ENCODE measurements at regions not wholly inside any gene's neighbourhood (a gene's known extent, or its start where the extent isn't known, plus 50 kb on each side); places are given as distances from the start of the nearest gene placed in this dataset.

DNA sequence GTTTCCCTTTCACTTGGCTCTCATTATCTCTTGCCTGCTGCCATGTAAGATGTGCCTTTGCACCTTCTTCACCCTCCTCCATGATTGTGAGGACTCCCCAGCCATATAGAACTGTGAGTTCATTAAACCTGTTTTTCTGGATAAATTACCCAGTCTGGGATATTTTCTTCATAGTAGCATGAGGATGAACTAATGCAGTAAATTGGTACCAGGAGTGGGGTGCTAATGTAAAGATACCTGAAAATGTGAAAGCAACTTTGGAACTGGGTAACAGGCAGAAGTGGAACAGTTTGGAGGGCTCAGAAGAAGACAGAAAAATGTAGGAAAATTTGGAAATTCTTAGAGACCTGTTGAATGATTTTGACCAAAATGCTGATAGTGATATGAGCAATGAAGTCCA is 487.4 kb downstream of the LMO7 start:
- Histone ChIP-seq H3K4me3 (ENCODE audit: low read length) (no peak overlapping the region), H3K4me1 (ENCODE audit: insufficient read depth, low read length) (no peaks in the 10 kb centered on the region), H3K27ac (ENCODE audit: low read depth, low read length) (no peak overlapping the region), H3K27me3 (ENCODE audit: insufficient read depth, low read length, poor library complexity, severe bottlenecking) (no peaks in the 10 kb centered on the region), H3K36me3 (ENCODE audit: insufficient read depth, low read length) (no peaks in the 10 kb centered on the region), H3K9me3 (ENCODE audit: low read length) (no peaks in the 10 kb centered on the region)
- H3K36me3 Mint-ChIP-seq: no peaks in the 10 kb centered on the region
- H3K4me3 Mint-ChIP-seq: no peak overlapping the region
- no peaks in the 10 kb centered on the region for H3K27me3 Mint-ChIP-seq
- H3K27ac Mint-ChIP-seq: no peak overlapping the region
- peaks cover 15 to 32% (median 29%) of the 10 kb centered on the region in 5 donors for H3K9me3 Mint-ChIP-seq
- no peak for DNase-seq
- ChIA-PET CTCF (no interaction called here), POLR2A (no interaction called here)
- no peaks in the 10 kb centered on the region for H3K4me1 Mint-ChIP-seq

DNA sequence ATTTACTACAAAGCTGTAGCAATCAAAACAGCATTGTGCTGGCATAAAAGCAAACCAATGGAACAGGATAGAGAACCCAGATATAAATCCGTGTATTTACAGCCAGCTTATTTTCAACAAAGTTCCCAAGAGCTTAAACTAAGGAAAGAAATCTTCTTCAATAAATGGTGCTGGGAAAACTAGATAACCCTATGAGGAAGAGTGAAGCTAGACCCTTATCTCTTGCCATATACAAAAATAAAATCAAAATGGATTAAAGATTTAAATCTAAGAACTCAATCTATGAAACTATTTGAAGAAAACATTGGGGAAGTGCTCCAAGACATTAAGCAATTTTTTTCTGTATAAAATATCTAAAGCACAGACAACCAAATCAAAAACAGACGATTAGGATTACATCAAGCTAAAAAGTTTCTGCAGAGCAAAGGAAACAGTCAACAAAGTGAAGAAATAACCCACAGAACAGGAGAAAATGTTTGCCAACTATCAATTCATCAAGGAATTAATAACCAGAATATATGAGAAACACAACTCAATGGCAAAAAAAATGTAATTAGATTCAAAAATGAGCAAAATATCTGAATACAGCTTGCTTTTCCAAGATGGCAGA is 480.7 kb downstream of the LMO7 start:
- H3K4me1 Mint-ChIP-seq: no peaks in the 10 kb centered on the region
- no peaks in the 10 kb centered on the region for H3K27me3 Mint-ChIP-seq
- H3K9me3 ChIP-seq (ENCODE audit: low read length): no peaks in the 10 kb centered on the region
- CTCF ChIA-PET: no interaction called here
- H3K4me1 ChIP-seq (ENCODE audit: insufficient read depth, low read length): no peaks in the 10 kb centered on the region
- DNase-seq: no peak
- H3K4me3 Mint-ChIP-seq: no peak overlapping the region
- no peak overlapping the region for H3K27ac Mint-ChIP-seq
- H3K27ac ChIP-seq (ENCODE audit: low read depth, low read length): no peak overlapping the region
- H3K9me3 Mint-ChIP-seq: peaks cover 4 to 13% (median 11%) of the 10 kb centered on the region in 5 donors
- H3K36me3 Mint-ChIP-seq: no peaks in the 10 kb centered on the region
- H3K36me3 ChIP-seq (ENCODE audit: insufficient read depth, low read length): no peaks in the 10 kb centered on the region
- POLR2A ChIA-PET: no interaction called here
- H3K4me3 ChIP-seq (ENCODE audit: low read length): no peak overlapping the region
- H3K27me3 ChIP-seq (ENCODE audit: insufficient read depth, low read length, poor library complexity, severe bottlenecking): no peaks in the 10 kb centered on the region

DNA sequence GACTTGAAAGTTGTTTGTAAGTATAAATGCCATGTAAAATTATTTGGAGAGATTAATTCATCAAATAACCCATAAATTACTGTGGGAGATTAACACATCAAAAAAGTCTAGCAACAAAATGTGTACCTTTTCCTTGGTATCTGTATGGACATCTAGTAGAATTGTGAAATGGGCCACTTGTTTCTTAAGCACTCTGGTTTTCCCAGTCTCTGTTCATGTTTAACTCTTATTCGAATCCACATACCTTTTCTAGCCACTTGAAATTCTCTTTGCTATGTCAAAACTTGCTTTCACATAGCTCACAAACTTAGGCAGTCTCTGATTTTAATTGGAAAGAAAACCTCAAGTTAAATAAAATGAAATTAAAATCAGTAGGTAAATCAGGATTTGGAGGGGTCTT is 470.6 kb downstream of the LMO7 start:
- H3K27ac ChIP-seq (ENCODE audit: low read depth, low read length): no peak overlapping the region
- H3K36me3 ChIP-seq (ENCODE audit: insufficient read depth, low read length): no peaks in the 10 kb centered on the region
- H3K36me3 Mint-ChIP-seq: no peaks in the 10 kb centered on the region
- no peaks in the 10 kb centered on the region for H3K4me1 ChIP-seq (ENCODE audit: insufficient read depth, low read length)
- H3K27me3 ChIP-seq (ENCODE audit: insufficient read depth, low read length, poor library complexity, severe bottlenecking): no peaks in the 10 kb centered on the region
- H3K9me3 ChIP-seq (ENCODE audit: low read length): no peaks in the 10 kb centered on the region
- ChIA-PET CTCF (no interaction called here), POLR2A (no interaction called here)
- no peak for DNase-seq
- no peaks in the 10 kb centered on the region for H3K4me1 Mint-ChIP-seq
- peaks cover 0 to 14% (median 5%) of the 10 kb centered on the region in 5 donors for H3K9me3 Mint-ChIP-seq
- H3K4me3 Mint-ChIP-seq: no peak overlapping the region
- no peaks in the 10 kb centered on the region for H3K27me3 Mint-ChIP-seq
- H3K27ac Mint-ChIP-seq: no peak overlapping the region
- no peak overlapping the region for H3K4me3 ChIP-seq (ENCODE audit: low read length)

DNA sequence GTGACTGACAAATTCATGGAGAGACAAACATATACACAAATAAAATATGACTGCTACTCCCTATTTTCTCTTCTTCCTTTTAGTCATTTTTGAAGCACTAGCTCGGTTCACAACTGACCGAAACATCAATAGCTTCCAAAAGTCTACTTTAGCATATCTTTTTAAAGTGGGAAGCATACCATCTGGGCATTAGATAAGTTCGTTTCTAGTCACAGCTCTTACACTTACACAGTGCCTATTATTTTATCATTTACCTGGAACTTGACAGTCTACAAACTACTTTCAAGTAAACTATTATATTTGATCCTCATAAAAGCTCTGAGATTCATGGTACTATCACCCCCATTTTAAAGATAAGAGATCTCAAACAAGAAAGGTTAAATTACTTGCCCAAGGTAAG is 458.5 kb downstream of the LMO7 start:
- no peaks in the 10 kb centered on the region for H3K27me3 ChIP-seq (ENCODE audit: insufficient read depth, low read length, poor library complexity, severe bottlenecking)
- no peak for DNase-seq
- CTCF ChIA-PET: interaction anchor here (0.7 kb wide), 1 partner anchor 16 kb away, joined by 3 read pairs; no protein-coding TSS in a partner anchor
- Mint-ChIP-seq H3K4me3 (no peak overlapping the region), H3K9me3 (peaks cover 0 to 11% (median 2%) of the 10 kb centered on the region in 5 donors), H3K27me3 (no peaks in the 10 kb centered on the region), H3K4me1 (no peaks in the 10 kb centered on the region), H3K27ac (no peak overlapping the region), H3K36me3 (no peaks in the 10 kb centered on the region)
- POLR2A ChIA-PET: no interaction called here
- no peaks in the 10 kb centered on the region for H3K36me3 ChIP-seq (ENCODE audit: insufficient read depth, low read length)
- no peak overlapping the region for H3K4me3 ChIP-seq (ENCODE audit: low read length)
- no peaks in the 10 kb centered on the region for H3K4me1 ChIP-seq (ENCODE audit: insufficient read depth, low read length)
- H3K27ac ChIP-seq (ENCODE audit: low read depth, low read length): no peak overlapping the region
- H3K9me3 ChIP-seq (ENCODE audit: low read length): no peaks in the 10 kb centered on the region

DNA sequence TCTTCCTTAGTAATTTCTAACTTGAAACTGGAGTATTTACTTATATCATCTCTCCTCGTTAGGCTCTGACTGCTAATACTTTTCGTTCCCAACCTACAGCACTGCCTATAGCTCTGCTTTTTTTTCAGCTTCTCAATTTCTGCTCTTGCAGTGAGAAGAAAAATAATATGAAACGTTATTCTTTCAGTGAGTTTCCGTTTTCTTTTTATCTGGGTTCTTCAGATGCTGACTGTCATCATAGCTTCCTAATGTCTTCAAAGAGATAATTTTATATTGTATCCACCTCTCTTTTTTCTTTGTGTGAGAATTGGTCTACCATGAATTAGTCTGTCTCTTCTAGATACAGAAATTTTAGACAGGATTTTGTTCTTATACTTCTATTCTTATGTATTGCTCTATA is 454.9 kb downstream of the LMO7 start:
- H3K4me3 Mint-ChIP-seq: no peak overlapping the region
- peaks cover 4 to 20% (median 12%) of the 10 kb centered on the region in 5 donors for H3K9me3 Mint-ChIP-seq
- CTCF ChIA-PET: no interaction called here
- Histone ChIP-seq H3K4me3 (ENCODE audit: low read length) (no peak overlapping the region), H3K4me1 (ENCODE audit: insufficient read depth, low read length) (no peaks in the 10 kb centered on the region), H3K36me3 (ENCODE audit: insufficient read depth, low read length) (no peaks in the 10 kb centered on the region), H3K9me3 (ENCODE audit: low read length) (no peaks in the 10 kb centered on the region), H3K27me3 (ENCODE audit: insufficient read depth, low read length, poor library complexity, severe bottlenecking) (no peaks in the 10 kb centered on the region), H3K27ac (ENCODE audit: low read depth, low read length) (no peak overlapping the region)
- no peaks in the 10 kb centered on the region for H3K36me3 Mint-ChIP-seq
- DNase-seq: no peak
- no peak overlapping the region for H3K27ac Mint-ChIP-seq
- H3K4me1 Mint-ChIP-seq: no peaks in the 10 kb centered on the region
- POLR2A ChIA-PET: interaction anchor here (0.6 kb wide), 1 partner anchor 203 kb away, joined by 3 read pairs; no protein-coding TSS in a partner anchor
- H3K27me3 Mint-ChIP-seq: no peaks in the 10 kb centered on the region

DNA sequence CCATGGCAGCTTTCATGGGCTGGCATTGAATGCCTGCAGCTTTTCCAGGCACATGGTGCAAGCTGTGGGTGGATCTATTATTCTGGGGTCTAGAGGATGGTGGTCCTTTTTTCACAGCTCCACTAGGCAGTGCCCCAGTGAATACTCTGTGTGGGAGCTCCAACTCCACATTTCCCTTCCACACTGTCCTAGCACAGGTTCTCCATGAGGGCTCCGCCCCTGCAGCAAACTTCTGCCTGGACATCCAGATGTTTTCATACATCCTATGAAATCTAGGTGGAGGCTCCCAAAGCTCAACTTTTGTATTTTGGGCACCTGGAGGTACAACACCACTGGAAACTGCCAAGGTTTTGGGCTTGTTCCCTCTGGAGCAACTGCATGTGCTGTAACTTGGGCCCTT is 450.6 kb downstream of the LMO7 start:
- POLR2A ChIA-PET: no interaction called here
- no peak overlapping the region for H3K4me3 ChIP-seq (ENCODE audit: low read length)
- Mint-ChIP-seq H3K36me3 (no peaks in the 10 kb centered on the region), H3K27ac (no peak overlapping the region), H3K4me3 (no peak overlapping the region), H3K4me1 (no peaks in the 10 kb centered on the region), H3K27me3 (no peaks in the 10 kb centered on the region), H3K9me3 (peaks cover 4 to 29% (median 9%) of the 10 kb centered on the region in 5 donors)
- DNase-seq: no peak
- CTCF ChIA-PET: no interaction called here
- H3K27me3 ChIP-seq (ENCODE audit: insufficient read depth, low read length, poor library complexity, severe bottlenecking): no peaks in the 10 kb centered on the region
- no peaks in the 10 kb centered on the region for H3K36me3 ChIP-seq (ENCODE audit: insufficient read depth, low read length)
- H3K9me3 ChIP-seq (ENCODE audit: low read length): no peaks in the 10 kb centered on the region
- H3K4me1 ChIP-seq (ENCODE audit: insufficient read depth, low read length): no peaks in the 10 kb centered on the region
- H3K27ac ChIP-seq (ENCODE audit: low read depth, low read length): no peak overlapping the region

DNA sequence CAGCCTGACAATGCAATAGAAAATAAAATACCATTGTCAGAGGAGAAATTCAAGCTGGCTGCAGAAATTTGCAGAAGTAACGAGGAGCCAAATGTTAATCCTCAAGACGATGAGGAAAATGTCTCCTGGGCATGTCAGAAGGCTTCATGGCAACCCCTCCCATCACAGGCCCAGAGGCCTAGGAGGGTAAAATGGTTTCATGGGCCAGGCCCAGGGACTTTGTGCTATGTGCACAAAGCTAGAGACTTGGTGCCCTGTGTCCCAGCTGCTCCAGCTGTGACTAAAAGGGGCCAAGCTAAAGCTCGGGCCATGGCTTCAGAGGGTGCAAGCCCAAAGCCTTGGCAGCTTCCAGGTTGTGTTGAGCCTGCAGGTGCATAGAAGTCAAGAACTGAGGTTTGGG is 431.7 kb downstream of the LMO7 start:
- Histone ChIP-seq H3K9me3 (ENCODE audit: low read length) (no peaks in the 10 kb centered on the region), H3K4me3 (ENCODE audit: low read length) (no peak overlapping the region), H3K27me3 (ENCODE audit: insufficient read depth, low read length, poor library complexity, severe bottlenecking) (no peaks in the 10 kb centered on the region), H3K27ac (ENCODE audit: low read depth, low read length) (no peak overlapping the region), H3K36me3 (ENCODE audit: insufficient read depth, low read length) (no peaks in the 10 kb centered on the region), H3K4me1 (ENCODE audit: insufficient read depth, low read length) (no peaks in the 10 kb centered on the region)
- H3K4me1 Mint-ChIP-seq: no peaks in the 10 kb centered on the region
- peaks cover 11 to 14% (median 12%) of the 10 kb centered on the region in 5 donors for H3K9me3 Mint-ChIP-seq
- ChIA-PET CTCF (no interaction called here), POLR2A (no interaction called here)
- H3K27ac Mint-ChIP-seq: no peak overlapping the region
- H3K4me3 Mint-ChIP-seq: no peak overlapping the region
- H3K36me3 Mint-ChIP-seq: no peaks in the 10 kb centered on the region
- no peaks in the 10 kb centered on the region for H3K27me3 Mint-ChIP-seq
- DNase-seq: no peak

DNA sequence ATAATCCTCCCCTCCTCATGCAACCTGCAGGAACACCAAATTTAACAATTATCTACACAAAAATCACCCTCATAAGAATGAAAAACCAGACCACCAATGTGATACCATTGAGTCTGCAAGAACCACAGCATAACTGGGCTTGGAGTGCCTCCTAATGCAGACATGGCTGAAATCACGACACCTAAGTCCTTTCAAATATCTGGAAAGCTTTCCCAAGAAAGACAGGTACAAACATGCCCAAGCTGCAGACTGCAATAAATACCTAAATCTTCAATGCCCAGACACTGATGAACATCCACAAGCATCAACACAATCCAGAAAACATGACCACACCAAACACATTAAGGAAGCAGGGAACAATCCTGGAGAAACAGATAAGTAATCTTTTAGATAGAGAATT is 417.1 kb downstream of the LMO7 start:
- CTCF ChIA-PET: no interaction called here
- no peaks in the 10 kb centered on the region for H3K9me3 ChIP-seq (ENCODE audit: low read length)
- Mint-ChIP-seq H3K4me3 (no peak overlapping the region), H3K9me3 (peaks cover 0 to 11% (median 4%) of the 10 kb centered on the region in 5 donors), H3K27ac (no peak overlapping the region), H3K36me3 (no peaks in the 10 kb centered on the region), H3K4me1 (no peaks in the 10 kb centered on the region), H3K27me3 (no peaks in the 10 kb centered on the region)
- DNase-seq: no peak
- H3K36me3 ChIP-seq (ENCODE audit: insufficient read depth, low read length): no peaks in the 10 kb centered on the region
- POLR2A ChIA-PET: no interaction called here
- no peak overlapping the region for H3K27ac ChIP-seq (ENCODE audit: low read depth, low read length)
- H3K4me1 ChIP-seq (ENCODE audit: insufficient read depth, low read length): no peaks in the 10 kb centered on the region
- H3K4me3 ChIP-seq (ENCODE audit: low read length): no peak overlapping the region
- no peaks in the 10 kb centered on the region for H3K27me3 ChIP-seq (ENCODE audit: insufficient read depth, low read length, poor library complexity, severe bottlenecking)

DNA sequence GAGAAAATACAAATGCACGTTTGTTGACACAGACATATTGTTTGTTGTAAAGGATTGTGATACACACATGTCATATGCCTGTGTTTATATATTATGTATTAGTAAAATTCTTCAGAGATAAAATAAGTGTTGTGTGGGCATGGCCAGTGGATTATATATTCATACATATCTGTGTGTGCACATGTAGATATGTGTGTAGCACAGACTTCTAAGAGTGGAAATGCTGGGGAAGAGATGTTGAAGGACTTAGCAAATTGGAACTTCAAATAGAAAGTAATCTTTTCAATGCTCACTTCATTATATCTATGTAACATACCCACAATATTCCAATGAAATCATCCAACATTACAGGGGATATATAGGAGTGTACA is 413.2 kb downstream of the LMO7 start:
- no peak for DNase-seq

More for the DNA sequence above, 413.2 kb downstream of the LMO7 start:
- Histone ChIP-seq H3K27ac (ENCODE audit: low read depth, low read length) (no peak overlapping the region), H3K36me3 (ENCODE audit: insufficient read depth, low read length) (no peaks in the 10 kb centered on the region), H3K4me1 (ENCODE audit: insufficient read depth, low read length) (no peaks in the 10 kb centered on the region), H3K27me3 (ENCODE audit: insufficient read depth, low read length, poor library complexity, severe bottlenecking) (no peaks in the 10 kb centered on the region), H3K9me3 (ENCODE audit: low read length) (no peaks in the 10 kb centered on the region), H3K4me3 (ENCODE audit: low read length) (no peak overlapping the region)
- CTCF ChIA-PET: no interaction called here
- POLR2A ChIA-PET: no interaction called here
- Mint-ChIP-seq H3K9me3 (peaks cover 0 to 3% (median 2%) of the 10 kb centered on the region in 5 donors), H3K27ac (no peak overlapping the region), H3K4me1 (no peaks in the 10 kb centered on the region), H3K27me3 (no peaks in the 10 kb centered on the region), H3K36me3 (no peaks in the 10 kb centered on the region), H3K4me3 (no peak overlapping the region)

Measured in CD8-positive, alpha-beta memory T cell (primary cell).